Testis (tissue), 2 donors: ENCODE measurements at regions not wholly inside any gene's neighbourhood (a gene's known extent, or its start where the extent isn't known, plus 50 kb on each side); places are given as distances from the start of the nearest gene placed in this dataset.
"Not testable (repeated sequence)": the region's sequence is repeated elsewhere in the genome, so short reads cannot be mapped to it uniquely, and the experiment has no call there.

ENCODE experiments used
- CTCF ChIP-seq, 3 experiments: fragments of 450-650 bp in 2 of 3; fragments of 200-600 bp in 1 of 3; sonication (generic) in 1 of 3; IDR thresholded peaks; one replicate each; pipeline ENCODE4 v1.5.1; 2016 to 2019; ENCODE audit warnings: antibody characterized with exemption in 3 of 3, mild to moderate bottlenecking in 2 of 3, moderate library complexity in 1 of 3
- POLR2A ChIP-seq: fragments of 450-650 bp; IDR thresholded peaks from one replicate; pipeline ENCODE4 v1.6.1; 2017; ENCODE audit warnings: antibody characterized with exemption, mild to moderate bottlenecking, moderate library complexity

DNA sequence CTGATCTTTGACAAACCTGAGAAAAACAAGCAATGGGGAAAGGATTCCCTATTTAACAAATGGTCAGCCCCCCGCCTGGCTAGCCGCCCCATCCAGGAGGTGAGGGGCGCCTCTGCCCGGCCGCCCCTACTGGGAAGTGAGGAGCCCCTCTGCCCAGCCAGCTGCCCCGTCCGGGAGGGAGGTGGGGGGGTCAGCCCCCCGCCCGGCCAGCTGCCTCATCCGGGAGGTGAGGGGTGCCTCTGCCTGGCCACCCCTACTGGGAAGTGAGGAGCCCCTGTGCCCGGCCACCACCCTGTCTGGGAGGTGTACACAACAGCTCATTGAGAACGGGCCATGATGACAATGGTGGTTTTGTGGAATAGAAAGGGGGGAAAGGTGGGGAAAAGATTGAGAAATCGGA lies 717.1 kb downstream of the COL12A1 start:
- TF ChIP-seq POLR2A; CTCF (IDR thresholded peaks at IDR 0.05): not testable (repeated sequence)
